Erythroblast (primary cell): ENCODE measurements at regions not wholly inside any gene's neighbourhood (a gene's known extent, or its start where the extent isn't known, plus 50 kb on each side); places are given as distances from the start of the nearest gene placed in this dataset.

ENCODE experiments used
- GATA1 ChIP-seq: IDR thresholded peaks from 2 replicates; pipeline ENCODE4 v1.6.1; 2011; ENCODE audit warnings: low read depth, mild to moderate bottlenecking, control low read depth, low read length, moderate library complexity
- POLR2A ChIP-seq: IDR thresholded peaks from 2 replicates; pipeline ENCODE4 v1.6.1; 2011; ENCODE audit warnings: mild to moderate bottlenecking, low read length

GRCh38 chr2:49254401-49254800 lies 100.1 kb upstream of the FSHR start:
- TF ChIP-seq POLR2A: no peak
- no peak for TF ChIP-seq GATA1
